ENCODE measurements at regions not wholly inside any gene's neighbourhood (a gene's known extent, or its start where the extent isn't known, plus 50 kb on each side); places are given as distances from the start of the nearest gene placed in this dataset.

DNA sequence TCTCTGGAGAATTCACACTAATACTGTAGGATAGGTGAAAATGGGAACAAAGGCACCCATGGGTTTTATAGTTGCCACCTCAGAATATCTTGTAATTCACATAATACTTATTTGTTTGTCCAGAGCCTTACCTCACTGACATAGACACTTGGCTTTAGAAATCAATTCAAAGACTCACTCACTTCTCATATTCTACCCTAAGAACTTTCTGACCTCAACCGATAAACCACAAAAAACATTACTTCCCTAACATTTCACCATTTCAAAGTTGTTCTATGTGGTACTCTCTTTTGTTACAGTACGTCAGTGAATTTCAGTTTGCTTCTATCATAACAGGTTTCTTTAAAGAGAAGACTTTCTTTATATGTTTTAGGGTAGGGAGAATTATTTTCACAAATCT lies 359.3 kb downstream of the IGSF11 start:
- TF ChIP-seq, protein P1, sequence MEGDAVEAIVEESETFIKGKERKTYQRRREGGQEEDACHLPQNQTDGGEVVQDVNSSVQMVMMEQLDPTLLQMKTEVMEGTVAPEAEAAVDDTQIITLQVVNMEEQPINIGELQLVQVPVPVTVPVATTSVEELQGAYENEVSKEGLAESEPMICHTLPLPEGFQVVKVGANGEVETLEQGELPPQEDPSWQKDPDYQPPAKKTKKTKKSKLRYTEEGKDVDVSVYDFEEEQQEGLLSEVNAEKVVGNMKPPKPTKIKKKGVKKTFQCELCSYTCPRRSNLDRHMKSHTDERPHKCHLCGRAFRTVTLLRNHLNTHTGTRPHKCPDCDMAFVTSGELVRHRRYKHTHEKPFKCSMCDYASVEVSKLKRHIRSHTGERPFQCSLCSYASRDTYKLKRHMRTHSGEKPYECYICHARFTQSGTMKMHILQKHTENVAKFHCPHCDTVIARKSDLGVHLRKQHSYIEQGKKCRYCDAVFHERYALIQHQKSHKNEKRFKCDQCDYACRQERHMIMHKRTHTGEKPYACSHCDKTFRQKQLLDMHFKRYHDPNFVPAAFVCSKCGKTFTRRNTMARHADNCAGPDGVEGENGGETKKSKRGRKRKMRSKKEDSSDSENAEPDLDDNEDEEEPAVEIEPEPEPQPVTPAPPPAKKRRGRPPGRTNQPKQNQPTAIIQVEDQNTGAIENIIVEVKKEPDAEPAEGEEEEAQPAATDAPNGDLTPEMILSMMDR (IDR thresholded peaks at IDR 0.05) = no peak
- no peak for TF ChIP-seq POLR2A (IDR thresholded peaks at IDR 0.05)

Measured in adrenal gland (tissue), 5 donors.